Left colon (tissue), 2 donors: ENCODE measurements at regions not wholly inside any gene's neighbourhood (a gene's known extent, or its start where the extent isn't known, plus 50 kb on each side); places are given as distances from the start of the nearest gene placed in this dataset.
"Not testable (repeated sequence)": the region's sequence is repeated elsewhere in the genome, so short reads cannot be mapped to it uniquely, and the experiment has no call there.

ENCODE experiments used
- ATAC-seq: fragments of 200-7000 bp; cut with Tn5 transposase; one replicate; pipeline ENCODE4 v1.9.1; 2020; ENCODE audit warnings: mild to moderate bottlenecking, moderate library complexity
- DNase-seq, 2 donors: peaks; one replicate each; pipeline ENCODE4 v3.0.0-alpha.2; 2020
- intact Hi-C, 2 donors: fragments of 100-400 bp; cut with DNase I in 1 of 2; cut with micrococcal nuclease in 1 of 2; formaldehyde crosslinking; loops; one replicate each; pipeline versions ENCODE4 v1.11.2 to v1.14.0; 2022; cut with DNase I, micrococcal nuclease
- donor health status: DM: no; HTN: no; CAD: no.
- donor health status: DM: yes; HTN: yes; CAD: no.

DNA sequence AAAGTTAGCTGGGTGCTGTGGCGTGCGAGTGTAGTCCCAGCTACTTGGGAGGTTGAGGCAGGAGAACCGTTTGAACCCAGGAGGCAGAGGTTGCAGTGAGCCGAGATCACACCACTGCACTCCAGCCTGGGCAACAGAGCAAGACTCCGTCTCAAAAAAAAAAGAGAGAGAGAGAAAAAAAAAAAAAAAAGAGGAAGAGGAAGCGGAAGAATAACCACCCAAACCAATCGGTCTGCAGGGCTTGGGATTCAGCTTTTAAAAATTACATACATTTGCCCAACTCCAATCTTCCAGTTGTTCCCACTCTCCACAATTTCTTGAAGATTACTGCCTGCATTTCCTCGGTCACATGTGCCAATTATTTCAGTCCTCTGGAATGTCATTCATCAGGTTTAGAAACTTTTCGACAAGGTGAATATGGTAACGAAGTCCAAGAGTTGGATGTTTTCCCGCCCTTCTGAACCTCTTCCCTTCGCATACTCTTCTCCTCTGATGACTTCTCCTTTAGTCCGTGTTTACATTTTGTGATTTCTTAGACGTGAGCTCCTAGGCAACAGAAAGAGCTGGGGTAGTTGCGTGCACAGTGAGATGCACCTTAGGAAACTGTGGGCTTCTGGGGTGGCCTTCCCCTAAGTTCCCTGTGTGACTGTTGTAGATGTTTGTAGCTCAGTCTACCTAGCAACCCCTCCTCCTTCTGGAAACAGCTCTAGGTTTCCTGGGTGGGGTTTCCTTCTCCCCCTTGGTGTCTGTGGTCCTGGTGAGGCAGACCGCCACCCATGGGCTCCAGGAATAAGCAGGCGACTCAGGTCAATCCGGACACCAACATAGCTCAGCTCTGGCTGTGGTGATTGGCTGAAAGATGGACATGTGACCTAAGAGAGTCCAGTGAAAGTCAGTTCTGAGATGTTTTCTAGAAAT, 63.0 kb upstream of the NCOA3 start:
- intact Hi-C loops = no loop called here
- no peak for ATAC-seq
- peak in 1 of 2 donors; percentile 30 for DNase-seq

DNA sequence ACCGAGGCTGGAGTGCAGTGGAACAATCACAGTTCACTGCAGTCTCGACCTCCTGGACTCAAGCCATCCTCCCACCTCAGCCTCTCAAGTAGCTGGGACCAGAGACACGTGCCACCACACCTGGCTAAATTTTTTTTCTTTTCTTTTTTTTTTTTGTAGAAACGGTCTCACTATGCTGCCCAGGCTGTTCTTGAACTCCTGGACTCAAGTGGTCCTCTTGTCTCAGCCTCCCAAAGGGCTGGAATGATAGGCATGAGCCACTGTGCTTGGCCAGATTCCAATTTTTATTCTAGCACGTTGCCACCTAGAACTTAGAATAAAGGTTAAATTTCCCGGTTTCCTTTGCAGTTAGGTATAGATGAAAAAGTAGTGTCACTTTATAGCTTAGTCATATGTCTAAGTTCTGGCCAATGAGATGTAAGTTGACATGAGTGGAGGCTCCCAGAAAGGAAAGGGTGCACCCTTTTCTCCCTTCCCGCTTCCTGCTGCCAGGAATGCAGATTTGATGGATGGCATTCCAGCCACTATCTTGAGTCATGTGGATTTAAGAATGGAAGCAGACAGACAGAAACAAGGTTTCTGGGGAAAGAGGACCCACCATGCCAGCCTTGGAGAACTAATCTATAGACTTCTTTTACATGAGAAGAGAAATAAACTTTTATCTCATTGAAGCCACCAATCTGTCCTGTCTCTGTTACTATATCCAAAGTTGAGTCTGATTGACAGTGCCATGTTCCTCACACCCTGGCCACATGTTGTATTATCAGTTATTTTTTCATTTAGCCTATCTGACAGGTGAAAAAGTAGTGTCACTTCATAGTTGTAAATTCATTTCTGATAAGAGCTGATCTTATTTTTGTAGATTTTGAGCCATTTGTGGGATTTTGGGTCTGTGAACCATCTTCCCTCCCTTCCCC, 60.6 kb upstream of the NCOA3 start:
- DNase-seq (no peak), ATAC-seq (no peak)
- intact Hi-C loops = no loop called here

DNA sequence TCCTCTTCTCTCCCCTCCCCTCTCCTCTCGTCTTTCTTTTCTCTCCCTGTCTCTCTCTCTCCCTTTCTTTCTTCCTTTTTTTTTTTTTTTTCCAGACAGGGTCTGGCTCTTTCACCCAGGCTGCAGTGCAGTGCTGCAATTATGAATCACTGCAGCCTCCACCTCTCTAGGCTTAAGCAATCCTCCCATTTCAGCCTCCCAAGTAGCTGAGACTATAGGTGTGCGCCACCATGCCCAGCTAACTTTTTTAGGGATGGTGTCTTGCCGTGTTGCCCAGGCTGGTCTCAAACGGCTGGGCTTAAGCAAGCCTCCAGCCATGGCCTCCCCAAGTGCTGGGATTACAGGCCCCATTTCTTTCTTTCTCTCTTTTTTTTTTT, 59.9 kb upstream of the NCOA3 start:
- DNase-seq = no peak
- no peak for ATAC-seq
- intact Hi-C loops = no loop called here

DNA sequence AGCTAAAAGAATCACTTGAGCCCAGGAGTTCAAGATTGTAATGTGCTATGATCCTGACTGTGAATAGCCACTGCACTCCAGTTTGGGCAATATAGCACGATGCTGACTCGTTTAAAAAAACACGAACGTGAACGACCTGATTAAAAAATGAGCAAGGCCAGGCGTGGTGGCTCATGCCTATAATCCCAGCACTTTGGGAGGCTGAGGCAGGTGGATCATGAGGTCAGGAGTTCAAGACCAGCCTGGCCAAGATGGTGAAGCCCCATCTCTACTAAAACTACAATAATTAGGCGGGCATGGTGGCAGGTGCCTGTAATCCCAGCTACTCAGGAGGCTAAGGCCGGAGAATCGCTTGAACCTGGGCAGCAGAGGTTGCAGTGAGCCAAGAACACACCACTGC, 58.6 kb upstream of the NCOA3 start:
- ATAC-seq, DNase-seq, intact Hi-C loops: not testable (repeated sequence)

DNA sequence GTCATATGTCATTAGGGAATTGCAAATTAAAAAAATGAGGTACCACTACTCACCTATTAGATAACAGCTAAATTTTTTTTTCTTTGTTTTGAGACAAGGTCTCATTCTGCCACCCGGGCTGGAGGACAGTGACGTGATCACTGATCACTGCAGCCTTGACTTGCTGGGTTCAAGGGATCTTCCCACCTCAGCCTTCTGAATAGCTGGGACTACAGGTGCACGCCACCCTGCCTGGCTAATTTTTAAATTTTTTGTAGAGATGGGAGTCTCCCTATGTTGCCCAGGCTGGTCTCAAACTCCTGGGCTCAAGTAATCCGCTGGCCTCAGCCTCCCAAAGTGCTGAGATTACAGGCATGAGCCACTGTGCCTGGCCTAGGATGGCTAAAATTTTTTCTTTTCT, 57.1 kb upstream of the NCOA3 start:
- intact Hi-C loops = no loop called here
- no peak for DNase-seq
- ATAC-seq = no peak

DNA sequence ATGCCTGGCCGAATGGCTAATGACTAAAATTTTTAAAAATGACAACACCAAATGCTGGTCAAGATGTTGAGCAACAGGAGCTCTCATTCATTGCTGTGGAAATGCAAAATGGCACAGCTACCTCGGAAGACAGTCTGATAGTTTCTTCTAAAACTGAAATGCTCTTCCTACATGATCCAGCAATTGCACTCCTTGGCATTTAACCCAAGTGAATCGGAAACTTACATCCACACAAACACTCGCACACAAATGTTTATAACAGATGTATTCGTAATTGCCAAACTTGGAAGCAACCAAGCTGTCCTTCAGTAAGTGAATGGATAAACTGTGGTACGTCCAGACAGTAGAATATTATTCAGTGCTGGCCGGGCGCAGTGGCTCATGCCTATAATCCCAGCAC, 56.4 kb upstream of the NCOA3 start:
- DNase-seq = no peak
- intact Hi-C loops = no loop called here
- no peak for ATAC-seq

DNA sequence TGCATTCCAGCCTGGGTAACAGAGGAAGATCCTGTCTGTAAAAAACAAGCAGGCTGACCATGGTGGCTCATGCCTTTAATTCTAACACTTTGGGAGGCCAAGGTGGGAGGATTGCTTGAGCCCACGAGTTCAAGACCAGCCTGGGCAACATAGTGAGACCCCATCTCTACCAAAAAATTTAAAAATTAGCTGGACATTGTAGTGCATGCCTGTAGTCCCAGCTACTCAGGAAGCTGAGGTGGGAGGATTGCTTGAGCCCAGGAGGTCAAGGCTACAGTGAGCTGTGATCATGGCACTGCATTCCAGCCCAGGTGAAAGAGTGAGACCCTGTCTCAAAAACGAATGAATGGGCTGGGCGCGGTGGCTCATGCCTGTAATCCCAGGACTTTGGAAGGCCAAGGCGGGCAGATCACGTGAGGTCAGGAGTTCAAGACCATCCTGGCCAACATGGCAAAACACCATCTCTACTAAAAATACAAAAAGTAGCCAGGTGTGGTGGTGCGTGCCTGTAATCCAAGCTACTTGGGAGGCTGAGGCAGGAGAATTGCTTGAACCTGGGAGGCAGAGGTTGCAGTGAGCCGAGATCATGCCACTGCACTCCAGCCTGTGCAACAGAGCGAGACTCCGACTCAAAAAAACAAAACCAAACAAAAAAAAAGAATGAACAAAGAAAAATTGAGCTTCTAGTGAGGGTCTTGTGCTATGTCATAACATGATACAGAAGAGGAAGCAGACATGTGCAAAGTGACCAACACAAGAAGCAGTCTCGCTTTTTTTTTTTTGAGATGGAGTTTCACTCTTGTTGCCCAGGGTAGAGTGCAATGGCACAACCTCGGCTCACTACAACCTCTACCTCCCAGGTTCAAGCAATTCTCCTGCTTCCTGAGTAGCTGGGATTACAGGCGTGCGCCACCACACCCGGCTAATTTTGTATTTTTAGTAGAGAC, 54.1 kb upstream of the NCOA3 start:
- ATAC-seq, DNase-seq, intact Hi-C loops: not testable (repeated sequence)

DNA sequence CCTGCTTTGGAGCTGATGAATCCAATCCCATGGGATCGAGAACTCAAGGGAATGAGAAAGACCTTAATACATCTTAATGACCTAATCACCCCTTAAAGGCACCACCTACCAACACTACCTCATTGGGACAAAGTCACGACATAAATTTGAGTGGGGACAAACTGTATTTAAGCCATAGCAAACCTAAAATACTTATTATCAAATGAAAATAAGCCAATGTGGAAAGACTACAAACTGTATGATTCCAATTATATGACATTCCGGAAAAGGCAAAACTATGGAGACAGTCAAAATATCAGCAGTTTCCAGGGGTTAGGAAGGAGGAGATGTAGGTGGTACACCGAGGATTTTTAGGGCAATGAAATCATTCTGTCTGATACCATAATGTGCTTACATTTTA, 53.3 kb upstream of the NCOA3 start:
- no peak for ATAC-seq
- DNase-seq = no peak
- intact Hi-C loops = no loop called here

DNA sequence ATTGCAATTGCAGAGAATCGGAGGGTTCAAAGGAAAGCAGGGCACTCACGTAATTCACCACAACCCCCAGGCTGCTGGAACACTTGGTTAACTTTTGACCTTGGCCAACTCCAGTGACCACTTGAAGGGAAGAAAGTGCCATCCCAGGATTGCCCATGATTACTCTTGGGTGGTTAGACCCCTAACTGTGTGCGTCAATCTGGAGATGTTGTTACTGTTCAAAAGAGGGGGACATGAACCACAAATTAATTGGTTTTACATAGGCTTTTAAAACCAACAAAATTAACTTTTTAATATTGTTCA, 50.1 kb upstream of the NCOA3 start:
- intact Hi-C loops = no loop called here
- ATAC-seq (no peak), DNase-seq (no peak)
